Activated naive CD8-positive, alpha-beta T cell treated with anti-CD3 and anti-CD28 coated beads for 36 hours (primary cell): ENCODE measurements at regions not wholly inside any gene's neighbourhood (a gene's known extent, or its start where the extent isn't known, plus 50 kb on each side); places are given as distances from the start of the nearest gene placed in this dataset.

ENCODE experiments used
- DNase-seq: peaks from one replicate; pipeline ENCODE4 v3.0.0; 2021
- H3K27ac Mint-ChIP-seq: one replicate; pipeline ENCODE4 v1.8.0; 2022; ENCODE audit warnings: mild to moderate bottlenecking, moderate library complexity, mixed read lengths
- H3K27me3 Mint-ChIP-seq: one replicate; pipeline ENCODE4 v1.8.0; 2022; ENCODE audit warnings: mild to moderate bottlenecking, mixed read lengths
- H3K36me3 Mint-ChIP-seq: one replicate; pipeline ENCODE4 v1.8.0; 2021; ENCODE audit warnings: mild to moderate bottlenecking, mixed read lengths
- H3K4me1 Mint-ChIP-seq: one replicate; pipeline ENCODE4 v1.8.0; 2021; ENCODE audit warnings: mixed read lengths
- H3K4me3 Mint-ChIP-seq: one replicate; pipeline ENCODE4 v1.8.0; 2022; ENCODE audit warnings: mild to moderate bottlenecking, moderate library complexity, mixed read lengths
- H3K9me3 Mint-ChIP-seq: one replicate; pipeline ENCODE4 v1.8.0; 2022; ENCODE audit warnings: mixed read lengths

DNA sequence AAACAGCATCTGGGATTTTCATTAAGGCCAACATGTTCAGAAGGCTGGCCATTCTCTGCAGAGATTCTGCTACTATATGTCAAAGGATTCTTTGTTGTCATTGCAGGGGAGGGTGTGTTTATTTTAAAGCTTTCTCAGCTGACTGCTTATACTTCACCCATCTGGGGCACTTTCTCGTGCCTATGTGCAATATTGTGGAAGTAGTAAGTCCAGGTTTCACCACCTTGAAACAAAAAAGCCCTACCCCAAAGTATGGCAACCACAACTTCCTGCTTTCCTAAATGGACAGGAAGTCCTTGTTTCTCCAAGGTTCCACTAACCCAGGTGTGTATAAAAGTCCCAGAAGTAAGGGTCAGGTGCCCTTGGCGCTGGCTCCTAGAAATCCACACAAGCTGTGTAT is 58.7 kb upstream of the COL1A2 start:
- H3K4me3 Mint-ChIP-seq = no peak overlapping the region
- no peaks in the 10 kb centered on the region for H3K4me1 Mint-ChIP-seq
- no peaks in the 10 kb centered on the region for H3K27me3 Mint-ChIP-seq
- no peak overlapping the region for H3K27ac Mint-ChIP-seq
- no peak for DNase-seq
- H3K9me3 Mint-ChIP-seq = no peaks in the 10 kb centered on the region
- no peaks in the 10 kb centered on the region for H3K36me3 Mint-ChIP-seq

DNA sequence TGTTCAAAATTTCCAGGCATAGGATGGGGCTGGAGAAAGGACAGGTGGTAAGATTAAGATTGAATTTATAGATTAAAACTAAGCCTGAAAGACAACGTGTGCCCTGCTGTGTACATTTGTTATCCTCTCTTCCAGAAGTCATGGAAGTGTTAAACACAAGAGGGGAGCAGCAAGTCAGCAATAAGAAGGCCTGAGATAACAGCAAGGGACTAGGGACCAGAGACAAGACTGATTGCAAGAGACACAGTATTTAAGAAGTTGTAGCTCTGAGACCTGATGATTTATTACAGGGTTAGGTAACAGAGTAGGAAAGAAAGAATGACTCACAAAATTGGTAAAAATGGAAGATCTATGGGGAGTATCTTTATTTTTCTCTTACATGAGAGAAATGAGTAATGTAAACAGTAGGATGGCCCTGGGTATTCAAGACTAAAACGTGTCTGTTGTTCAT is 55.7 kb upstream of the COL1A2 start:
- no peak for DNase-seq
- H3K4me1 Mint-ChIP-seq = no peaks in the 10 kb centered on the region
- H3K27me3 Mint-ChIP-seq = no peaks in the 10 kb centered on the region
- H3K27ac Mint-ChIP-seq = no peak overlapping the region
- no peaks in the 10 kb centered on the region for H3K36me3 Mint-ChIP-seq
- H3K9me3 Mint-ChIP-seq = no peaks in the 10 kb centered on the region
- H3K4me3 Mint-ChIP-seq = no peak overlapping the region

DNA sequence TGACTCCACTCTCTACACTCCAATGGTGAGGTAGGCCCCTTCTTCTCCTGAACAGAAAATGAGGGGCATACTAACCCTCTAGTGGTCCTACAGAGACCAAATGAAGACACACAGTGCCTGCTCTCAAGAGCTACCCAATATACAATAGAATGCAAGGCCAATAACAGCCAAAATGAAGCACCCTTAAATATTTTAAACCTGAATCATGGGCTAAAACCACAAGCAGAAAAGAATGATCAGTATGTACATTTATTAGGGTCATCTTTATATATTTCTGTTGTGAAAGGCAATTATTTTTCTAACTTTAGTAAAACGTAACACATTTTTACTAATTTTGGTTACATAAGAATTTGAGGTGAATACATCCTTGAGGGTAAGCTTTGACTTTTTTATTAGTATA is 49.9 kb upstream of the COL1A2 start:
- no peak for DNase-seq
- Mint-ChIP-seq H3K27me3 (peaks cover 6% of the 10 kb centered on the region), H3K36me3 (no peaks in the 10 kb centered on the region), H3K27ac (no peak overlapping the region), H3K9me3 (no peaks in the 10 kb centered on the region), H3K4me1 (no peaks in the 10 kb centered on the region), H3K4me3 (no peak overlapping the region)
